Fibroblast of skin of left quadriceps (primary cell): ENCODE measurements at regions not wholly inside any gene's neighbourhood (a gene's known extent, or its start where the extent isn't known, plus 50 kb on each side); places are given as distances from the start of the nearest gene placed in this dataset.
"Not testable (repeated sequence)": the region's sequence is repeated elsewhere in the genome, so short reads cannot be mapped to it uniquely, and the experiment has no call there.

Experiments used
- DNase-seq, 2 experiments: peaks; one replicate each; pipeline ENCODE4 v3.0.0-alpha.2; 2013; ENCODE audit warnings: low read depth in 2 of 2

DNA sequence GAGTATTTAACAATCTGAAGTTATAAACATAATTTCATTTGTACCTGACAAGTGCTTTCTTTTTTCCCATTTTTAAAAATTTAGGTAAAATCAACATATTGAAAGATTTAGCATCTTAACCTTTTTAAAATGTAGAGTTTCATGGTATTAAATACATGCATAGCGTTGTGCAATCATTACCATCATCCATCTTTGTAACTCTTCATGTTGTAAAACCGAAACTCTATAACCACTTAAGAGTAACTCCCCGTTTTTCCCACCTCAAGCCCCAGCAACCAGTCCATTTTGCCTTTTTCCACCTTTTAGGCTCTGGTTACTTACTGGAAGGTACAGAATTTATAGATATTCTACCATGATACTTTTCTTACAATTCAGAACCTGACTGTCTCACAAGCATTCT is 892.5 kb downstream of the DNAJB9 start:
- DNase-seq, result no peak

- not testable (repeated sequence) for DNase-seq
Observed at GRCh38 chr7:109467729-109468128, 898.1 kb downstream of the DNAJB9 start.

DNA sequence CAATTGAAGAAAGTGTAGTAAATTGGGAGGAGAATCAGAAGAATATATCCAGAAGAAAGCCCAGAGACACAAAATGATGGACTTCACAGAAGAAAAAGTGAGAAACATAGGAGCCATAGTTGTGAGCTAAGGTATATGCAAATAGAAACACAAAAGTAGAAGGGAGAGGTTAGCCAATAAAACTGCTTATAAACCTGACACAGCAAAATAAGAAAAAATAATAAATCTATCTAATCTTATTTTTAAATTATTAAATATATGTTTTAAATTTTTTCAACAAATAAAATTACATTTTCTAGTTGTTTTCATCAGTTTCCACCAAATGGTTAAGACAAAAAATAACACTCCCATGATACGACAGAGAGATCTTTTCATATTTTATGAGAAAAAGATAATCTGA is 903.5 kb downstream of the DNAJB9 start:
- no peak for DNase-seq

DNA sequence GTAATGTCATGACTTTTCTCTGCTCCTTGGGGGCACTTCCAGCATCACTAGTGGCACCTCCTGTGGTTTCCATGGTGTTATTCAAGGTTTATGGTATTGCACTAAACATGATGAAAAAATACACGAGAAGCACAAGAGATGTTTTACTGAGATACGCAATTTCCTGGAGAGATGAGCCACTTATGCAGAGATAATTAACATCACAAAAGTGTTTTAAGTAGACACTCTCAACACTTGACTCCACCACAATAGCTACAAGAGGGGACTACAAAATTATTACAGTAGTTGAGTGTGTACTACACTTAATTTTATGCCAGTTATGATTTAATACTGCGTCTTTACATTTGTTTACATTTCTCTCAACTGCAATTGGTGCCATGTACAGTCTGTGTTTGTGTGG is 906.7 kb downstream of the DNAJB9 start:
- no peak for DNase-seq

GRCh38 chr7:109479388-109479787 is 909.7 kb downstream of the DNAJB9 start:
- no peak for DNase-seq

GRCh38 chr7:109490607-109491006 is 920.9 kb downstream of the DNAJB9 start:
- not testable (repeated sequence) for DNase-seq

DNA sequence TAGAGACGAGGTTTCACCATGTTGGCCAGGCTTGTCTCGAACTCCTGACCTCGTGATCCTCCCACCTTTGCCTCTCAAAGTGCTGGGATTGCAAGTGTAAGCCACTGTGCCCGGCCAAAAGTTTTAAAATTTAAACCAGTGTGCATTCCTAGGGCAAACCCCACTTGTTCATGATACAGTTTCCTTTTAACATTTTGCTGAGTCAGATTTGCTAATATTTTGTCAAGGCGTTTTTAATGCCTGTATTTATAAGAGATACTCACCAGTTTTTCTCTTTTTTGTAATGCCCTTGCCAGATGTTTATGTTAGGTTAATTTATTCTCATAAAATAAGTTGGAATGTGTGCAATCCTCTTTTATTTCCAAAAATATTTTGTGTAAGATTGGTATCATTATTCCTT is 927.4 kb downstream of the DNAJB9 start:
- DNase-seq, result no peak

GRCh38 chr7:109498131-109498530 is 928.5 kb downstream of the DNAJB9 start:
- no peak for DNase-seq

DNA sequence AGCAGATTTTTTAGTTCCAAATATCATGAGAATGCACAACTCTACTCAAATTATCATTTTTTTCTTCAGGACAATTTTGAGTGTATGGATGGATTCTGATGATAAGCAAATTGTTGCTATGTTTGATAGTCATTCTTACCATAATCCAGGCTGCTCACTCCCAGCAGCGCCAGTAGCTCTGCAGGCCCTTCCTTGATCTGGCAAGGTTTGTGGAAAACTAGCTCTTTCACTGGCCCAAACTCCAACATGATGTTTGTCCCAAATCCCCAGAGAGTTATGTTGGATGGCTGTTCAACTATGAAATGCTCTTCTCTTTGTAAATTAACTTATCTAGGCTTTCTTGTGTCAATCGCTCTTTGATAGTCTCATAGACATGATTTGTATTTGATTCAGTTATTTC is 933.7 kb downstream of the DNAJB9 start:
- DNase-seq, result no peak

DNA sequence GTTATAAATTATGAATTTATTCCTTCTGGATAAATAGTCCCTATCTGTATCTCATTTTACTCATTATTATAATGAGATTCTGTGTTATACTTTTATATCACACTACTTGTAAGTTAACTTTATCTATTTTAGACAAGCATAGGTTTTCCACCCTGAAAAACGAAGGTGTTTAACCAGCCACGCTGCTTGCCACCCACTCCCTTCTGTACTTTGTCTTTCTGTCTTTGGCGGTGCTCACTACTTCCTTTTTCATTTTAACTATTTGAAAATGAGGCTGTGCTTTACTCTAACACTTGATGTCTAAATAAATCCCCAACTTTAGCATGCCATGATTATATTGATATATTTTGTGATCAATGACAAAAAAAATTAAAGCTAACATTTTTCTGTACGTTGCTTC is 952.9 kb downstream of the DNAJB9 start:
- DNase-seq, result no peak

DNA sequence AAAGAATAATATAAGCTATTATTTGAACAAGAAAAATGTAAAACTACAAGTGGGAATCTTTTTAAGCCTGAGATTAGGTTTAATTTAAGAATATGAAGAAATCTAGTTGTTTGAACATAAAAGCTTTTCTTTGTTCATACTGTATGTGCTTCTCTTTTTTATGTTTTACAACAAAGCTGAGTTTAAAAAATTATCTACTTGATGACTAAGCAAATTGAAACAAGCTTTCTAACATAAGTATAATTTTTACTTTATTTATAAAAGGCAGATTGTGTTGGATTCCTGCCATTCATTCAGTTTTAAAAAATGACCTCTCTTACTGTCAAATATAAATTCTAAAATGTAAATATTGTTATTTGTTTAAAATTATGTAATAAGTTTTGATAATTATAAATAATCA is 958.2 kb downstream of the DNAJB9 start:
- no peak for DNase-seq

DNA sequence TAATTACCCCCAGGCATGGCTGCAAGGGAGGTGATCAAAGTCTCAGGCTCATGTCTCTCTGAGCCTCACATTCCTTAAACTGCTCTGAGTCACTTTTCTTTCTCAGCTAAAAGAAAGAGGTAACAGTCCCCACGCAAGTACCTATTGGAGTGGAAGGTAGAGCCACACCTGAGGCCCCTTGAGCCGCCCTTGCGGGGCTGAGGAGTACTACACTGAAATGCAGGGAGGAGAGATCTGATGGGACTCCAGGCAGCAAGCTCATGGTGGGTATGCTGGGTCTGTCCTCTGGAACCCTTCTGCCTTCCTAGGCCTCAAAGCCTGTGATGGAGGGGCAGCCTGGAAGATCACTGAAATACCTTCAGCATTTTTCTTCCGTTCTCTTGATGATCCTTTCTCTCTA is 960.0 kb downstream of the DNAJB9 start:
- DNase-seq, result no peak

- DNase-seq, result no peak
Observed at GRCh38 chr7:109532262-109532992, 962.8 kb downstream of the DNAJB9 start.

DNA sequence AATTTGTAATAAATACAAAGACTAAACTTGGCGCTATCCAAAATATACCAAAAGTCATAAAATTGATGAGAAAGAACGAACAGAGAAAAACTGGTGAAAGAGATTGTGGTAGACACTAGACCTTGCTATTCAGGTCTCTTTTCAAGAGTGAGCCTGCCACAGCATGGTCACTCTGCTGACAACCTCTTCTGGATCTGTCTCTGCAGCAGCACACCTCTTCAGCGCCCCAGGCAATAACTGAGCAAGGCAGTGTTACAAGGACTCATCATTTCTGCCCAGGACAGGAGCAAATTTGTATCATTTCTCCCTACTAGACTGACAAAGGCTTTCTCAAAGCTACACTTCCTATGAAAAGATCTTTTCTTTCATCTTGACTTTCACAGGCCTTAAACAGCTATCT is 976.0 kb downstream of the DNAJB9 start:
- no peak for DNase-seq

GRCh38 chr7:109549471-109550193 is 980.0 kb downstream of the DNAJB9 start:
- DNase-seq, result no peak

DNA sequence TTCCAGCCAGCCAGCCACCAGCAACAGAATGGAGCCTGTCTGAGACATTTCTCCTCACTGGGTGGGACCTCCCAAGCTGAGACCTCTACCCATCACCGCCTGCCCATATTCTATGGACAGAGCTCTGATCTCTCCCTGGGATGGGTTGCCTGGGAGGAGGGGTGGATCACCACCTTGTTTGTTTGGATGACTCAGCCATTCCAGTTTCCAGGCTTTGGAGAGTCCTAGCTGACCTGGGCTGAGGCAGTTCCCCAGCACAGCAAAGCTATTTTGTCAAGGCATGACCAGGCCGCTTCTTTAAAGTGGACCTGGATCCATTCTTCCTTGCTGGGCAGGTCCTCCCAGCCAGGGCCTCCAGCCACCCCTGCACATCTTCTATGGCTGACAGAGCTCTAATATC is 982.3 kb downstream of the DNAJB9 start:
- no peak for DNase-seq

DNA sequence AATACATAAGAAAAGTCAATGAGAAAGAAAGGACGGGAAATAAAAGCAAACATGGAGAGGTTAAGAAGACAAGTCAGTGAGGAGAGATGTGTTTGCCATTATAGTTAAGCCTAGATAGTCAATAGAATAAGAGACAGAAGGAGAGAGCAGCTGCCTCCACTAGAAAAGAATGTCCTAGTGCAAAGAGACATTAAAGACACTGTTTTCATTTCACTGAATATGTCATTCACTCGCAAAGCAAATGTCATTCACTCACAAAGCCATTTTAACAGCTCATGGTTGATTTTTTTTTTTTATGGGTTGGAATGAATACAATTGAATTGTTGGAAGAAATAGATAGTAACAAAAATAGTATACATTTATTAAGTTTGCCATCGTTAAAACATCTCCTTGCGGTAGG is 1007.6 kb downstream of the DNAJB9 start:
- no peak for DNase-seq

DNA sequence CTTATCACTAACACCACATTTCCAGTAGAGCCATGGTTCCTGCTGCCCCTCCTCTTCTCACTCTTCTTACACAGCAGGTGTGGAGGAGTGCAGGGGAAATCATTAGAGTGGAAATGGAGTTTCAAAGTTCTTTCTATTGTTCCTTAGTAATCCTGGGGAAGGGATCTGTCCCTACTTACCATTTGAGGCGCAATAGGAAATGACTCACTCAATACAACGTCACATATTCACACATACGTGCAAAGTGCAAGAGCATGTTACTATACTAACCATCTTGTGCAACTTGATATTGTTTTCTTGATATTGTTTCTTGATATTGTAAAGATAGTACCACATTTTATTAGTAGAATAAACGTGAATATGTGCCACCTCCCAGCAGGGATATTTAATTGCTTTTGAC is 1010.2 kb downstream of the DNAJB9 start:
- no peak for DNase-seq

DNA sequence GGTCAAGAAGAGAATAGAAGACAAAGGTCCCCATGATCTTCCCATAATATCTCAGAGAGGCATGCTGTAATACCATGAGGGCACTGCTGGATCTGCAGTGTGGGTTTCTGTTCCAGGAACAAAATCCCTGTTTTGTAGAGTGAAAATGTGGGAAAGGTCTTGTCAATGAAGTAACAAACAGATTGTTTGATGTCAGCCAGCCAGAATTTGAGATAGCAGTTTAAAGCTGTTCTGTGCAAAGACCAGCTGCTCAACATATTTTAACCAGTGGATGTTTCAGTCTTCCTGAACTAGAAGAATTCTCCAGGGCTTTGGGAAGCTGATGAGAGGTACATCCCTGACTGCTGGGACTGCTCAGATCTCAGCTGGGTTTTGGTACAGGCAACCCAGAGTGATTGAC is 1012.5 kb downstream of the DNAJB9 start:
- no peak for DNase-seq

DNA sequence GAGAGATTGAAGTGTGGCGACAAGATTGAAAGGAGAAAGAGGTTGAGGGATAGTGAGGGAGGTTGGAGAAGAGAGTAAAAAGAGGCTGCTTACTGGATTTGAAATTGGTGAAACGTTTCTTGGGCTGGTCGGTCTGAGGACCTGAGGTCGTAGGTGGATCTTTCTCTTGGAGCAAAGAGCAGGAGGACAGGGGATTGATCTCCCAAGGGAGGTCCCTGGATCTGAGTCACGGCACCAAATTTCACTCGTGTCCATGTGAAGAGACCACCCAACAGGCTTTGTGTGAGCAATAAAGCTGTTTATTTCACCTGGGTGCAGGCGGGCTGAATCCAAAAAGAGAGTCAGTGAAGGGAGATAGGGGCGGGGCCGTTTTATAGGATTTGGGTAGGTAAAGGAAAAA is 1027.3 kb downstream of the DNAJB9 start:
- not testable (repeated sequence) for DNase-seq

GRCh38 chr7:109611656-109612055 is 1042.0 kb downstream of the DNAJB9 start:
- DNase-seq, result no peak

DNA sequence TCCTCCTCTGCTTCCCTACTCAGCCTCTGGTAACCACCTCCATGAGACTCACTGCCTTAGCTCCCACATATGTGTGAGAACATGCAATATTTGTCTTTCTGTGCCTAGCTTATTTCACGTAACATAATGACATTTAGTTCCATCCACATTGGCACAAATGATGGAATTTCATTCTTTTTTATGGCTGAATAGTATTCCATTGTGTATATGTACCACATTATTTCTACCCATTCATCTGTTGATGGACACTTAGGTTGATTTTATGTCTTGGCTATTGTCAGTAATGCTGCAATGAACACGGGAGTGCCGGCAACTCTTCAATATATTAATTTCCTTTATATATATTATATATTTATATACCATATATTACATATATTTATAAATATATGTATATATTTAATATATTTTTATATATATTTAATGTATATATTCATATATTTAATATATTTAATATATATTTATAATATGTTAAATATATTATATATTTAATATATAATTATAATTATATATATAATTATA is 1046.9 kb downstream of the DNAJB9 start:
- DNase-seq, result no peak

DNA sequence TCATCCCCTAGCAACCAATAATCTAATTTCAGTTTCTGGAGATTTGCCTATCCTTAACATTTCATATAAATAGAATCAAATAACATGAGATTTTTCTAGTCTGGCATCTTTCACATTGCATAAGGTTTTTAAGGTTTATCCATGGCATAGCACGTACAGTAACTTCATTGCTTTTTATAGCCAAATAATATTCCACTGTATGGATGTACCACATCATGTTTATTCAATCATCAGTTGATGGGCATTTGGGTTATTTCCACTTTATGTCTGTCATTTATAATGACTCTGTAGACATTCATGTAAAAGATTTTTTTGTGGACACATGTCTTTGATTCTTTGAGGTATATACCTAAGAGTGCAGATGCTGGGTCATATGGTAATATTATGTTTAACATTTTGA is 1052.6 kb downstream of the DNAJB9 start:
- DNase-seq, result no peak
